Activated CD4-positive, alpha-beta memory T cell treated with anti-CD3 and anti-CD28 coated beads for 36 hours (primary cell): ENCODE measurements at regions not wholly inside any gene's neighbourhood (a gene's known extent, or its start where the extent isn't known, plus 50 kb on each side); places are given as distances from the start of the nearest gene placed in this dataset.
"Not testable (repeated sequence)": the region's sequence is repeated elsewhere in the genome, so short reads cannot be mapped to it uniquely, and the experiment has no call there.

Source experiments
- CTCF ChIA-PET: fragments of 350-600 bp; sonication (Branson Sonifier 250); formaldehyde crosslinking; loops from one replicate; lab custom pipeline; 2021; ENCODE audit warnings: antibody characterized with exemption, inconsistent platforms; lab: Charles Lee
- POLR2A ChIA-PET: fragments of 350-600 bp; sonication (Branson Sonifier 250); formaldehyde crosslinking; loops from one replicate; lab custom pipeline; 2021; ENCODE audit warnings: antibody characterized with exemption; lab: Charles Lee
- DNase-seq: peaks from one replicate; pipeline ENCODE4 v3.0.0-alpha.2; 2020
- H3K27ac Mint-ChIP-seq: one replicate; pipeline ENCODE4 v1.8.0; 2021; ENCODE audit warnings: mixed read lengths
- H3K27me3 Mint-ChIP-seq: one replicate; pipeline ENCODE4 v1.8.0; 2021; ENCODE audit warnings: mixed read lengths
- H3K36me3 Mint-ChIP-seq: one replicate; pipeline ENCODE4 v1.8.0; 2021; ENCODE audit warnings: mixed read lengths
- H3K4me1 Mint-ChIP-seq: one replicate; pipeline ENCODE4 v1.8.0; 2021; ENCODE audit warnings: low read depth, mixed read lengths
- H3K4me3 Mint-ChIP-seq: one replicate; pipeline ENCODE4 v1.8.0; 2021; ENCODE audit warnings: mild to moderate bottlenecking, mixed read lengths
- H3K9me3 Mint-ChIP-seq: one replicate; pipeline ENCODE4 v1.8.0; 2021; ENCODE audit warnings: mixed read lengths
- intact Hi-C: fragments of 100-400 bp; cut with micrococcal nuclease; formaldehyde crosslinking; loops from one replicate; pipeline ENCODE4 v1.15.1; 2023

DNA sequence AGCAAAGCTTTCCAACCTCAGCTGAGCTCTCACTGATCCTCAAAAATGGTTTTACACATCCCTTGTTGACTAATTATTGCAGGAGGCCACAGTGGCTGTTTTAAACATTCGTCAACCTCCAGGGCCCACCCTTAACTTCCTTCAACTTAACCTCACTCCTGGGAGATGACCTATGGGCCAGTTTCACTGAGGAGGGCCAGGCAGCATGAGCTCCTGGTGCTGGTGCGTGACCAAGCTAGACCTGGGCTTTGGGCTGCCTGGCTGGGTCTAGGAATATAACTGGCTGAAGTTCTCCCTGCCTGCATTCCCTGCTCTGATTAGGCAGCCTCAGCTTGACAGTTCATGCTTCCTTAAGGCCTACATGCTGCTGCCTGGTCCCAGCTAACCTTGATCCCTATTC, 273.7 kb upstream of the ATP11B start:
- H3K4me3 Mint-ChIP-seq: no peak overlapping the region
- no peak overlapping the region for H3K27ac Mint-ChIP-seq
- no peaks in the 10 kb centered on the region for H3K27me3 Mint-ChIP-seq
- no peaks in the 10 kb centered on the region for H3K36me3 Mint-ChIP-seq
- CTCF ChIA-PET: interaction anchor here (0.6 kb wide), 1 partner anchor 117 kb away, joined by 3 read pairs; no protein-coding TSS in a partner anchor
- DNase-seq: no peak
- POLR2A ChIA-PET: no interaction called here
- intact Hi-C loops: no loop called here
- H3K9me3 Mint-ChIP-seq: no peaks in the 10 kb centered on the region
- H3K4me1 Mint-ChIP-seq: no peaks in the 10 kb centered on the region

DNA sequence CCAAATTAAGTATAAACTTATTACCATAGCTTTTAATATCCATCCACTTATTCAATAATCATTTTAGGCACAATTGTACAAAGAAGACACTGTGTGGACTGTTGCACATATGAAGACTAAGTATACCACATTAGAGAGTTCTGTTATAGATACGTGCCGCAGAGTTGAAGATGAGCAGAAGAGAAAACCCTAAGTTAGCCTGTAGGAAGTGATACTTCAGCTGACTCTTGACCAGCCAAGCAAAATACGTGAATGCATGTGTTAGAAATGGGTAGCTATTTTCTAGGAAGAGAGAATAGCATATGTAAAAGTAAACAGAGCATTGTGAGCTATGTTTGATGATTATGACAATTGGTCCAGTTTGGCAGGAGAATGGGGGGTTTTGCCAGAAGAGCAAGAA, 272.0 kb upstream of the ATP11B start:
- Mint-ChIP-seq H3K27ac (no peak overlapping the region), H3K27me3 (no peaks in the 10 kb centered on the region), H3K9me3 (no peaks in the 10 kb centered on the region), H3K36me3 (no peaks in the 10 kb centered on the region), H3K4me3 (no peak overlapping the region), H3K4me1 (no peaks in the 10 kb centered on the region)
- intact Hi-C loops: no loop called here
- POLR2A ChIA-PET: no interaction called here
- CTCF ChIA-PET: no interaction called here
- DNase-seq: no peak

DNA sequence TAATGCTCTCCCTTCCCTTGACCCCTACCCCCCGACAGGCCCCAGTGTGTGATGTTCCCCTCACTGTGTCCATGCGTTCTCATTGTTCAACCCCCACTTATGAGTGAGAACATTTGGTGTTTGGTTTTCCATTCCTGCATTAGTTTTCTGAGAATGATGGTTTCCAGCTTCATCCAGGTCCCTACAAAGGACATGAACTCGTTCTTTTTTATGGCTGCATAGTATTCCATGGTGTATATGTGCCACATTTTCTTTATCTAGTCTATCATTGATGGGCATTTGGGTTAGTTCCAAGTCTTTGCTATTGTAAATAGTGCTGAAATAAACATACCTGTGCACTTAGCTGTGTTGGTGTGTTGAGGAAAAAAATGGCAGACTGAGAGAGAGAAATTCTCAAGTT, 269.9 kb upstream of the ATP11B start:
- H3K36me3 Mint-ChIP-seq, H3K9me3 Mint-ChIP-seq, H3K4me3 Mint-ChIP-seq, H3K27ac Mint-ChIP-seq, CTCF ChIA-PET, POLR2A ChIA-PET, H3K27me3 Mint-ChIP-seq, H3K4me1 Mint-ChIP-seq, DNase-seq, intact Hi-C loops: not testable (repeated sequence)

DNA sequence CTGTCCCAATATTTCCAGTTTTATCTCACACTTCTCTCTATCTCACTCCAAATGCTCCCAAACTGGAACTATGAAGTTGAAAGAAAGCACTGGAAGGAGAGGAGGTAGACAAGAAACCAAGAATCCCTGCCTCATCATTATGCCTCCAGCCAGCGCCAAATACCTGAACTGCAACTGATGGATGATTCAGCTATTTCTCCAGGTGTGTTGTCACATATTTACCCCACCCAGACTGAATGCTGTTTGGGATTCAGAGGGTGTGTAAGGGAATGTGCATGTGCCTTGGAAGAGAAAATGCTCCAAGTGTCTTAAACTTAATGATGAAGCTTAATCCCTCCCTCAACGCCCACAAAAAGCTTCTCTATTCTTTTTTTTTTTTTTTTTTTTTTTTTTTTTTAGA, 269.5 kb upstream of the ATP11B start:
- Mint-ChIP-seq H3K4me3 (no peak overlapping the region), H3K27ac (no peak overlapping the region), H3K27me3 (no peaks in the 10 kb centered on the region), H3K9me3 (no peaks in the 10 kb centered on the region), H3K4me1 (no peaks in the 10 kb centered on the region), H3K36me3 (no peaks in the 10 kb centered on the region)
- DNase-seq: no peak
- ChIA-PET POLR2A (no interaction called here), CTCF (interaction anchor here (1.0 kb wide), 1 partner anchor 148 kb away, joined by 3 read pairs; no protein-coding TSS in a partner anchor)
- intact Hi-C loops: no loop called here

DNA sequence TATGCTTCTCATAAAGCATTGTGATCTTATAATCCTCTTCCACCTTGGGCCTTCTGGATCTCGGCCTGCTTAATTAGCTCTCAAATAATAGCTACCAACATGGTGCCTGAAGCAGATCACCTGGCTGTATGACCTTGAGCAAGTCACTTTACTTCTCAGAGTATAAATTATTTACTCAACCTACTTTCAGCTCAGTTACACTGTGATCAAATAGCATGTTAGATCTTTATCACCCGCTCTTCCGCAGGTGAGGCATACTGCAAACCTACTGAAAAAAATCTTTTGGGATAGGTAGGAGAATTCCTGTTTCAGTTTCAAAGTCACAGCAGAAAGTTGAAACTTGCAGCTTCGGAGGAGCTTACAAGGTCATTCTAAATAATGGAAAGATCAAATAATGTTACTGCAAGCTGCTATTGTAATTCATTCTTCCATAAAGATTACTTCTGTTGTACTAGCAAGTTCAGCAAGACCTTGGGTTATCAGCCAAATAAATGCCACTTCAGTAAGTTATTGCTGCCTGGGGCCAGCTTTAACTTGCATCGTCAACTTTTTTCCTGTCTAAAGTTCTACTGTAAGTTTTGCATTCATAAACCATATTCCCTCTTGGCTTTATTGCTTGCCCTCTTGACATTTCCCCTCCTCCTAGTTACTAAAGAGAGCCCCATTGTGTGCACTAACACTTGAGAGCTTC, 268.4 kb upstream of the ATP11B start:
- Mint-ChIP-seq H3K4me1 (no peaks in the 10 kb centered on the region), H3K27me3 (no peaks in the 10 kb centered on the region), H3K27ac (no peak overlapping the region), H3K36me3 (no peaks in the 10 kb centered on the region), H3K4me3 (no peak overlapping the region), H3K9me3 (no peaks in the 10 kb centered on the region)
- ChIA-PET POLR2A (no interaction called here), CTCF (interaction anchor here (1.0 kb wide), 1 partner anchor 149 kb away, joined by 3 read pairs; no protein-coding TSS in a partner anchor)
- DNase-seq: no peak
- intact Hi-C loops: no loop called here

DNA sequence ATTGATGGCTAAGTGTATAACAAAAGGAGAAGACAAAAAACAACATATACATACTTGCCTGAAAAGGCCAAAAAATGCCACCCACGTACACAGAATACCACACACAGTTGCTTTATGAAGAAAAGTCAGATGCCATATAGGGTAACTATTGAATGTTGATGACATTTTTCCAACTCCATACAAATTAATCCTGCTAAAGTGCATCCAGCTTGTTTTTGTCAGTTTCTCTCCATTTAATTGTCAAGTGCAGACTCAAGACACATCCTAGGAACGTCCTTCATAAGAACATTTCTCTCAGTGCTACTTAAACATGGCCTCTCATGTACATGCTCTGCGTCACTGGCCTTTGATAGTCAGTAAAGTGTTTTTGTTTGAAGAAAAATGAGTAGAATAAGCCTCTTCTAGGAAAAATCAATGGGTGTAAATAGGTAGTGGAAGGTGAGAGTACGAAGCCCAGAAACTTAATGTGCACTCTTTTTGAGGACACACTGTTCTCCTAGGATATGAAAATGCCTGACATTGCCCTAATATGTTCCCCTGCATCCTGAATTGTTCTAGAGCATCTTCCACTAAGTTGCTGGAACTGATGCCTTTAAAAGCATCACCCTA, 267.4 kb upstream of the ATP11B start:
- no peaks in the 10 kb centered on the region for H3K27me3 Mint-ChIP-seq
- no peaks in the 10 kb centered on the region for H3K36me3 Mint-ChIP-seq
- intact Hi-C loops: no loop called here
- no peak overlapping the region for H3K27ac Mint-ChIP-seq
- no peaks in the 10 kb centered on the region for H3K4me1 Mint-ChIP-seq
- H3K4me3 Mint-ChIP-seq: no peak overlapping the region
- H3K9me3 Mint-ChIP-seq: no peaks in the 10 kb centered on the region
- DNase-seq: no peak
- ChIA-PET CTCF (no interaction called here), POLR2A (no interaction called here)

DNA sequence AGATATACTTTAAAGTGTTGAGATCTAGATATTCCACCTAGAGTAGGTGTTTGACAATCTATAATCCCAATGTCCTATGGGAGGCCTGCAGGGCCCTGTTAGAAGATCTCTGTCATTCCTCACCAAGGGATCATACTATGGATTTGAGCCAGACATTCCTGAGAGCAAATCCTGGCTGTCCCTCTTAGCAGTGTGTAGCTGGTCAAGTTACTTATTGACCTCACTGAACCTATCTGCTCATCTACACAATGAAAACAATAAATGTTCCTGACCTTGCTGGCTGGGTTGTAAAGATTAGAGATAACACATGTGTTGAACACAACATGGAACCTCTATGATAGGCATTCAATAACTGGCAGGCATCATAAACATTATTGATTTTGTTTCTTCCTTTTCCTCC, 265.6 kb upstream of the ATP11B start:
- Mint-ChIP-seq H3K4me1 (no peaks in the 10 kb centered on the region), H3K27me3 (no peaks in the 10 kb centered on the region), H3K9me3 (no peaks in the 10 kb centered on the region), H3K27ac (no peak overlapping the region), H3K36me3 (no peaks in the 10 kb centered on the region), H3K4me3 (no peak overlapping the region)
- no peak for DNase-seq
- intact Hi-C loops: no loop called here
- CTCF ChIA-PET: no interaction called here
- POLR2A ChIA-PET: no interaction called here

DNA sequence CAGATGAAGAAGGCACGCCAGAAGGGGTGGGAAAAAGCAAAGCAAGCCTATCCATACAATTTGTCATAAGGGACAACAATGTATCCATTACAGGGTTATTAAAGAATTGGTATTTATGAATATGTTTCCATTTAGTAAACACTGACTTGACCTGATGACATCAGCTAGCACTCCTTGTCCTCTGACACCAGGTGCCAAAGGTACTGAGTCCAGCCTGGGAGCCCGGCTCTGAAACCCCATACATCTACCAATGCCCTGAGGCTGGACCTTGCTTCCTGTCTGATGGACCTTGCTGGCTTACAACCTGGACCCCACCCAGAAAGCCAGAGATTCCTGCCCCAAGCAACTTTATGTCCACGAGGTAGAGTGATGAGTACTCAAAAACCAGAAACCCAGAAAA, 263.0 kb upstream of the ATP11B start:
- ChIA-PET CTCF (no interaction called here), POLR2A (no interaction called here)
- Mint-ChIP-seq H3K27me3 (no peaks in the 10 kb centered on the region), H3K4me3 (no peak overlapping the region), H3K27ac (no peak overlapping the region), H3K4me1 (no peaks in the 10 kb centered on the region), H3K9me3 (peaks cover 2% of the 10 kb centered on the region), H3K36me3 (no peaks in the 10 kb centered on the region)
- intact Hi-C loops: no loop called here
- no peak for DNase-seq

DNA sequence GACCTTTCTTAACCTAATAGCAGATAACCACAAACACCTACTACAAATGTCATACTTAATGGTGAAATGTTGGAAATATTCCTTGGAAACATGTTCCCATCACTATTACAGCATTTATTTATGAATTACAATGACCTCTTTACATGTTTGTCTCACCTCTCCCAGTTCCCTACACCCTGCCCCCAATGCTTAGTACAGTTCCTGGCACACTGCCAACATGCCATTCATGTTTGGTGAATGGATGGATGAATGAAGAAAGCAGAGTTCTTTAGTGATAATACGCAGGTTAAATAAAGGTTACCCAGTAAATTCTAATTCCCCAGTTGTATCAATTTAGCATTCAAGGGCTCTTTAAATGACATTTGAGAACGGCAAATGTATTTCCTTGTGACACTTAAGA, 259.9 kb upstream of the ATP11B start:
- DNase-seq: no peak
- CTCF ChIA-PET: no interaction called here
- no peak overlapping the region for H3K4me3 Mint-ChIP-seq
- no peaks in the 10 kb centered on the region for H3K36me3 Mint-ChIP-seq
- no peak overlapping the region for H3K27ac Mint-ChIP-seq
- H3K27me3 Mint-ChIP-seq: no peaks in the 10 kb centered on the region
- intact Hi-C loops: no loop called here
- H3K4me1 Mint-ChIP-seq: no peaks in the 10 kb centered on the region
- H3K9me3 Mint-ChIP-seq: peaks cover 4% of the 10 kb centered on the region
- POLR2A ChIA-PET: no interaction called here

DNA sequence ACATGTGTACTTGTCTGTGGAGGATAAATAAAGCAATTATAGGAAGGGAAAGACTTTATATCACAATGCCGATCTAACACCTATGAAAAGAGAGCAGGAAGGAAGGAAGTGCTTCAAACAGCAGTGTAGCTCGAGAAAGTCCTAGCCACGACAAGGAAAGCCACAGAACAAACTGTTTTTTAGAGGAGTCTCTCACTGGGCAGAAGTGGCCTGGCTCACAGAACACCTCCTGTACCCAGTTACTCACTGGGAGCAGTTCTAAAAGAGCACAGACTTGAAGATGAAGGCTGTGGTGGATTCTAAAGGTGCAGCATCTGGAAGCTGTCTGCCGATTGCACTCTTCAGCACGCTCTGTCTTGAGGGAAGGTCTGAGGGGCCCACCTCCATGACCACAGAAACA, 248.8 kb upstream of the ATP11B start:
- Mint-ChIP-seq H3K4me1 (no peaks in the 10 kb centered on the region), H3K27me3 (no peaks in the 10 kb centered on the region), H3K4me3 (no peak overlapping the region), H3K36me3 (no peaks in the 10 kb centered on the region), H3K27ac (no peak overlapping the region), H3K9me3 (no peaks in the 10 kb centered on the region)
- ChIA-PET CTCF (no interaction called here), POLR2A (no interaction called here)
- no peak for DNase-seq
- intact Hi-C loops: no loop called here

DNA sequence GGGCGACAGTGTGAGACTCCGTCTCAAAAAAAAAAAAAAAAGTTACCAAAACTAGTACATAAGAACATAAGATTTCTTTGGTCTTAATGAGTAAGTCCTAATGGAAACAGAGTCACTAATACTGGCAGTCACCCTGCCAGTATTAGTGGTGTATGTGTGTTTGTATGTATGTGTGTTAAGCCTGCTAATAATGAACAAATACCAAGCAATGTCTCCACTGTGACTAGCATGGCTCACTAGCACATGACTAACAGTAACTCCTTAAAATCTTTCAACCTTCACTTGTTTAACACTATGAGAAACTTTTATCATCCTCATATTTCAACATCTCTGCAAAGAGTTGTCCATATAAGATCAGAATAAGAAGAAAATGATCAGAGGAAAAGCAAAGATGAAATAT, 231.0 kb upstream of the ATP11B start:
- Mint-ChIP-seq H3K4me3 (no peak overlapping the region), H3K36me3 (no peaks in the 10 kb centered on the region), H3K4me1 (no peaks in the 10 kb centered on the region), H3K27ac (no peak overlapping the region), H3K27me3 (peaks cover 6% of the 10 kb centered on the region), H3K9me3 (peaks cover 2% of the 10 kb centered on the region)
- POLR2A ChIA-PET: no interaction called here
- intact Hi-C loops: no loop called here
- CTCF ChIA-PET: no interaction called here
- no peak for DNase-seq

DNA sequence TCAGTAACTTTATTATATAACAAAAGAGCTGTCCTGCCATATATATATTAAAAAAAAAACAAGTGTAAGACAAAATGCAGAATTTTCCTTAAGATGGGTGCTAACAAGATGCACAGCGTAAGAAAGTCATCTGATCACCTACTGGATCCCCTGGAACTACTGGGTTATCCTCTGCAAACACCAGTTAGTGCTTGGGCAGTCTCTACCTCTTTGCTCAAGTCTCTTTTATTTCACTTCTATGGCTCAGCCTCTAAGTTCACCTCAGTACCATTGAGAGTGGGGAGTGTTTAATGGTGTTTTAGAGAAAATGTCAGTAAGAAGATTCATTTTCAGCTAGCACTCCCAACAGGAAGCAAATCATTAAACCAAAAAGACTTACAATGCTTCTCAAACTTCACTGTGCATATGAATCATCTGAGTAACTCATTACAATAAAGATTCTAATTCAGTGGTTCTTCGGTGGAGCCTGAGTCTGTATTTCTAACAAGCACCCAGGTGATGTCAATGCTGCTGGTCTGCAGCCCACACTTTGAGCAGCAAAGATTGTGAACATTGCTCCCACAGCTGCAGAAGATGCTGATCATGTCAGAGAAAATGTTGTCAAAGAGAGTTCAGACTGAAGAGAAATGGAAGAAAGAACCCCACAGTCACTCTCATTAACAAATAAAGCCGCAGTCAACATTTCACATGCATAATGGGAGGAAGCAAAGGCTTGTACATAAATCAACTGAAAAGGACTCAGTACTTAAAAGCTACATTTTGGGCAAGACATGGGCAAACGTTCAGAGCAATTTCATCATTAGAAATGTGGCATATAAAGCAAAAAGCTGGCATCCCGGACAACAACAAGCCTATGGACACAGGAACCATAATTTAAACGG, 227.1 kb upstream of the ATP11B start:
- peaks cover 6% of the 10 kb centered on the region for H3K27me3 Mint-ChIP-seq
- POLR2A ChIA-PET: no interaction called here
- no peaks in the 10 kb centered on the region for H3K4me1 Mint-ChIP-seq
- intact Hi-C loops: no loop called here
- no peak overlapping the region for H3K4me3 Mint-ChIP-seq
- no peak overlapping the region for H3K27ac Mint-ChIP-seq
- no peaks in the 10 kb centered on the region for H3K9me3 Mint-ChIP-seq
- no peaks in the 10 kb centered on the region for H3K36me3 Mint-ChIP-seq
- DNase-seq: no peak
- CTCF ChIA-PET: no interaction called here
